GM19324 (cell line): ENCODE measurements at regions not wholly inside any gene's neighbourhood (a gene's known extent, or its start where the extent isn't known, plus 50 kb on each side); places are given as distances from the start of the nearest gene placed in this dataset.

Source experiments
- ATAC-seq: cut with Tn5 transposase; IDR thresholded peaks from one replicate; pipeline ENCODE4 v1.9.1; 2021; ENCODE audit warnings: mild to moderate bottlenecking, moderate library complexity; ENCODE audit not compliant: unreplicated experiment, low FRiP score

GRCh38 chr10:107653832-107654287, 489.4 kb upstream of the SORCS1 start:
- peak; percentile 57 for ATAC-seq

- ATAC-seq = no peak
Observed at GRCh38 chr10:107650939-107651338, 486.4 kb upstream of the SORCS1 start.

GRCh38 chr10:107649249-107649648, 484.7 kb upstream of the SORCS1 start:
- ATAC-seq = no peak

- no peak for ATAC-seq
Observed at GRCh38 chr10:107647462-107647861, 483.0 kb upstream of the SORCS1 start.

- no peak for ATAC-seq
Observed at GRCh38 chr10:107631876-107632275, 467.4 kb upstream of the SORCS1 start.

GRCh38 chr10:107626862-107627261, 462.4 kb upstream of the SORCS1 start:
- ATAC-seq = no peak

- no peak for ATAC-seq
Observed at GRCh38 chr10:107623292-107623691, 458.8 kb upstream of the SORCS1 start.

- no peak for ATAC-seq
Observed at GRCh38 chr10:107619139-107619538, 454.6 kb upstream of the SORCS1 start.

- no peak for ATAC-seq
Observed at GRCh38 chr10:107618504-107618994, 454.0 kb upstream of the SORCS1 start.

- no peak for ATAC-seq
Observed at GRCh38 chr10:107616463-107617410, 452.2 kb upstream of the SORCS1 start.

GRCh38 chr10:107616031-107616430, 451.5 kb upstream of the SORCS1 start:
- ATAC-seq = no peak

GRCh38 chr10:107614939-107615685, 450.6 kb upstream of the SORCS1 start:
- no peak for ATAC-seq

GRCh38 chr10:107611115-107611514, 446.6 kb upstream of the SORCS1 start:
- no peak for ATAC-seq

- no peak for ATAC-seq
Observed at GRCh38 chr10:107589081-107589480, 424.6 kb upstream of the SORCS1 start.

GRCh38 chr10:107585630-107586029, 421.1 kb upstream of the SORCS1 start:
- ATAC-seq = no peak

- no peak for ATAC-seq
Observed at GRCh38 chr10:107583974-107584373, 419.5 kb upstream of the SORCS1 start.

- no peak for ATAC-seq
Observed at GRCh38 chr10:107579970-107580369, 415.5 kb upstream of the SORCS1 start.

- no peak for ATAC-seq
Observed at GRCh38 chr10:107577221-107577620, 412.7 kb upstream of the SORCS1 start.

- no peak for ATAC-seq
Observed at GRCh38 chr10:107576746-107577145, 412.2 kb upstream of the SORCS1 start.

- ATAC-seq = no peak
Observed at GRCh38 chr10:107565014-107565413, 400.5 kb upstream of the SORCS1 start.

- ATAC-seq = no peak
Observed at GRCh38 chr10:107561136-107561650, 396.7 kb upstream of the SORCS1 start.
